ENCODE measurements at regions not wholly inside any gene's neighbourhood (a gene's known extent, or its start where the extent isn't known, plus 50 kb on each side); places are given as distances from the start of the nearest gene placed in this dataset.

DNA sequence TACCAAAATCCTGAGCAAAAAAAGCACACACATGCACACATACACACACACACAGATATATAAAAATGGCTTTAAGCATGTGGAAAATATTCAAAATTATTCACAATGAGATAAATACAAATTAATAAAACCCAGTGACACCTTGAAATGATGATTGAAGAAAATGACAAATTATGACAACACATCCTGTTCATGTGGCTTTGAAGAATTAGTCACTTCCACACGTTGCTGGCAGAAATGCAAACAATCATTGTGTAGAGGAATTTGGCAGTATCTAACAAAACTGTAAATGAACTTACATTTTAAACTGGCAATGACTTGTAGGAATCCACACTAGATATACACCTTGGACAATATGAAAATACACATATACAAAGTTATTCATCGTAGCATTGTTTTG, 95.8 kb upstream of the RGPD4 start:
- Mint-ChIP-seq H3K27me3 (ENCODE audit: low read depth) (no peaks in the 10 kb centered on the region), H3K4me1 (no peaks in the 10 kb centered on the region), H3K36me3 (ENCODE audit: insufficient read depth in 1 of 3, low read depth in 3 of 3) (peaks cover 0 to 2% (median 0%) of the 10 kb centered on the region in 3 experiments; a peak in 1 of 7 replicates), H3K27ac (no peak overlapping the region), H3K4me3 (no peak overlapping the region), H3K9me3 (0 out of 5 replicates have a peak, but pooled peaks cover 0 to under 1% of the 10 kb centered on the region in 2 experiments)
- H3K18ac ChIP-seq (ENCODE audit: insufficient read length, low read depth, low read length): no peak overlapping the region
- H2BK120ac ChIP-seq (ENCODE audit: low read depth, low read length, poor library complexity, severe bottlenecking): no peak overlapping the region
- H3K79me2 ChIP-seq (ENCODE audit: insufficient read depth, low read length): no peaks in the 10 kb centered on the region
- no peak overlapping the region for H4K91ac ChIP-seq (ENCODE audit: insufficient read length, low read depth, low read length)
- no peak overlapping the region for H2BK15ac ChIP-seq (ENCODE audit: low read depth, low read length)
- no peak overlapping the region for H4K8ac ChIP-seq (replicated peaks; ENCODE audit: insufficient read length, low read depth, low read length)
- no peak overlapping the region for H2BK12ac ChIP-seq (ENCODE audit: insufficient read length, low read depth, low read length)
- no peak overlapping the region for H2AK5ac ChIP-seq (ENCODE audit: insufficient read length, low read length)
- no peaks in the 10 kb centered on the region for H4K20me1 ChIP-seq (ENCODE audit: control insufficient read depth, insufficient read depth, insufficient read length)
- no peak overlapping the region for H3K4ac ChIP-seq (ENCODE audit: low read depth, low read length)
- DNase-seq: no peak
- no peak overlapping the region for H2BK5ac ChIP-seq (ENCODE audit: insufficient read length, low read length)
- no peak overlapping the region for H2AFZ ChIP-seq (ENCODE audit: low read length)
- H3K79me1 ChIP-seq (ENCODE audit: insufficient read depth, low read depth, low read length, poor library complexity, severe bottlenecking): no peaks in the 10 kb centered on the region
- no peak overlapping the region for H3K23ac ChIP-seq (ENCODE audit: insufficient read length, low read depth, low read length)
- no peak overlapping the region for H3K14ac ChIP-seq (ENCODE audit: insufficient read depth, low read length)
- no peaks in the 10 kb centered on the region for H3K4me1 ChIP-seq (ENCODE audit: insufficient read depth, low read length)
- no peak overlapping the region for H2BK20ac ChIP-seq (ENCODE audit: low read depth, low read length, poor library complexity, severe bottlenecking)
- TF ChIP-seq, protein P1, sequence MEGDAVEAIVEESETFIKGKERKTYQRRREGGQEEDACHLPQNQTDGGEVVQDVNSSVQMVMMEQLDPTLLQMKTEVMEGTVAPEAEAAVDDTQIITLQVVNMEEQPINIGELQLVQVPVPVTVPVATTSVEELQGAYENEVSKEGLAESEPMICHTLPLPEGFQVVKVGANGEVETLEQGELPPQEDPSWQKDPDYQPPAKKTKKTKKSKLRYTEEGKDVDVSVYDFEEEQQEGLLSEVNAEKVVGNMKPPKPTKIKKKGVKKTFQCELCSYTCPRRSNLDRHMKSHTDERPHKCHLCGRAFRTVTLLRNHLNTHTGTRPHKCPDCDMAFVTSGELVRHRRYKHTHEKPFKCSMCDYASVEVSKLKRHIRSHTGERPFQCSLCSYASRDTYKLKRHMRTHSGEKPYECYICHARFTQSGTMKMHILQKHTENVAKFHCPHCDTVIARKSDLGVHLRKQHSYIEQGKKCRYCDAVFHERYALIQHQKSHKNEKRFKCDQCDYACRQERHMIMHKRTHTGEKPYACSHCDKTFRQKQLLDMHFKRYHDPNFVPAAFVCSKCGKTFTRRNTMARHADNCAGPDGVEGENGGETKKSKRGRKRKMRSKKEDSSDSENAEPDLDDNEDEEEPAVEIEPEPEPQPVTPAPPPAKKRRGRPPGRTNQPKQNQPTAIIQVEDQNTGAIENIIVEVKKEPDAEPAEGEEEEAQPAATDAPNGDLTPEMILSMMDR (conservative IDR thresholded peaks at IDR 0.05): no peak
- no peak overlapping the region for H3K4me2 ChIP-seq (ENCODE audit: insufficient read depth, insufficient read length, low read length)
- H3K27me3 ChIP-seq (ENCODE audit: insufficient read depth, low read length): no peaks in the 10 kb centered on the region
- H3K23me2 ChIP-seq (ENCODE audit: insufficient read length, low read depth, low read length, poor library complexity, severe bottlenecking): no peaks in the 10 kb centered on the region
- no peak overlapping the region for H3T11ph ChIP-seq (ENCODE audit: low read length)
- no peak overlapping the region for H3K9ac ChIP-seq (ENCODE audit: extremely low read depth, insufficient read length, low read length)
- no peak overlapping the region for H3K56ac ChIP-seq (ENCODE audit: insufficient read length, low read depth, low read length)
- no peak overlapping the region for H4K5ac ChIP-seq (ENCODE audit: insufficient read length, low read depth, low read length)
- no peak overlapping the region for H3K27ac ChIP-seq (ENCODE audit: insufficient read length, low read depth, low read length)
- no peaks in the 10 kb centered on the region for H3K9me3 ChIP-seq (ENCODE audit: control insufficient read depth, low read depth, low read length)
- WGBS (ENCODE audit: extremely low coverage, insufficient read length, low lambda C conversion rate): no CpG with 5 or more reads among the region's 2 CpGs

All from H9 (cell line).